HCT116 (cell line): ENCODE measurements at regions not wholly inside any gene's neighbourhood (a gene's known extent, or its start where the extent isn't known, plus 50 kb on each side); places are given as distances from the start of the nearest gene placed in this dataset.

Source experiments
- POLR2A ChIP-seq: IDR thresholded peaks from 2 replicates; pipeline ENCODE4 v1.7.0; 2011; ENCODE audit warnings: borderline replicate concordance; ENCODE audit not compliant: insufficient read depth, insufficient read length; ENCODE audit errors: extremely low read depth
- POLR2AphosphoS5 ChIP-seq: IDR thresholded peaks from 2 replicates; pipeline ENCODE4 v1.6.1; 2011; ENCODE audit warnings: mild to moderate bottlenecking, low read depth, low read length, moderate library complexity
- SIN3A ChIP-seq: IDR thresholded peaks from 2 replicates; pipeline ENCODE4 v1.6.1; 2012; ENCODE audit warnings: low read depth
- YY1 ChIP-seq: IDR thresholded peaks from 2 replicates; pipeline ENCODE4 v1.6.1; 2011; ENCODE audit warnings: low read length, low read depth, moderate library complexity, mild to moderate bottlenecking; ENCODE audit not compliant: insufficient replicate concordance; ENCODE audit errors: extremely low read depth
- ZNF274 ChIP-seq: fragments of 200-500 bp; sonication (Bioruptor generic); IDR thresholded peaks from 2 replicates; pipeline ENCODE4 v1.6.1; 2014; ENCODE audit warnings: mild to moderate bottlenecking, low read depth, low read length, inconsistent platforms
- TF ChIP-seq, protein P1 (sequence below), 3 experiments: fragments of 200-600 bp in 1 of 3; sonication (generic) in 1 of 3; IDR thresholded peaks in 2 of 3; conservative IDR thresholded peaks in 1 of 3; 2 replicates each; pipeline ENCODE4 v1.5.1; 2012 to 2017; ENCODE audit warnings: low read depth in 2 of 3, low read length in 2 of 3, antibody characterized with exemption in 1 of 3, borderline replicate concordance in 1 of 3, control low read depth in 1 of 3, mild to moderate bottlenecking in 1 of 3, mixed read lengths in 1 of 3, mixed run types in 1 of 3, moderate library complexity in 1 of 3; ENCODE audit not compliant: insufficient read depth in 1 of 3

- TF ChIP-seq, protein P1, sequence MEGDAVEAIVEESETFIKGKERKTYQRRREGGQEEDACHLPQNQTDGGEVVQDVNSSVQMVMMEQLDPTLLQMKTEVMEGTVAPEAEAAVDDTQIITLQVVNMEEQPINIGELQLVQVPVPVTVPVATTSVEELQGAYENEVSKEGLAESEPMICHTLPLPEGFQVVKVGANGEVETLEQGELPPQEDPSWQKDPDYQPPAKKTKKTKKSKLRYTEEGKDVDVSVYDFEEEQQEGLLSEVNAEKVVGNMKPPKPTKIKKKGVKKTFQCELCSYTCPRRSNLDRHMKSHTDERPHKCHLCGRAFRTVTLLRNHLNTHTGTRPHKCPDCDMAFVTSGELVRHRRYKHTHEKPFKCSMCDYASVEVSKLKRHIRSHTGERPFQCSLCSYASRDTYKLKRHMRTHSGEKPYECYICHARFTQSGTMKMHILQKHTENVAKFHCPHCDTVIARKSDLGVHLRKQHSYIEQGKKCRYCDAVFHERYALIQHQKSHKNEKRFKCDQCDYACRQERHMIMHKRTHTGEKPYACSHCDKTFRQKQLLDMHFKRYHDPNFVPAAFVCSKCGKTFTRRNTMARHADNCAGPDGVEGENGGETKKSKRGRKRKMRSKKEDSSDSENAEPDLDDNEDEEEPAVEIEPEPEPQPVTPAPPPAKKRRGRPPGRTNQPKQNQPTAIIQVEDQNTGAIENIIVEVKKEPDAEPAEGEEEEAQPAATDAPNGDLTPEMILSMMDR (IDR thresholded peaks at IDR 0.05 in 2 of 3, conservative IDR thresholded peaks at IDR 0.05 in 1 of 3; ENCODE audit: borderline replicate concordance in 1 of 3, insufficient read depth in 1 of 3, low read depth in 2 of 3, low read length in 2 of 3) = no peak
- TF ChIP-seq POLR2A (no peak), YY1 (no peak), SIN3A (no peak), ZNF274 (no peak), POLR2AphosphoS5 (no peak)
Measured at GRCh38 chr2:161077367-161078210, 82.6 kb upstream of the TANK start.
